ENCODE measurements at regions not wholly inside any gene's neighbourhood (a gene's known extent, or its start where the extent isn't known, plus 50 kb on each side); places are given as distances from the start of the nearest gene placed in this dataset.

GRCh38 chr20:22303523-22303922 is 280.8 kb downstream of the FOXA2 start (continued):
- no peak for TF ChIP-seq ZNF407 (IDR thresholded peaks at IDR 0.05; ENCODE audit: low read depth)
- no peak for TF ChIP-seq HSF4 (CRISPR knock-in tag; IDR thresholded peaks at IDR 0.05; ENCODE audit: borderline replicate concordance)
- TF ChIP-seq USF2 (CRISPR knock-in tag; IDR thresholded peaks at IDR 0.05): peak; percentile 34
- no peak for TF ChIP-seq ARID3B (CRISPR knock-in tag; IDR thresholded peaks at IDR 0.05; ENCODE audit: borderline replicate concordance)
- no peak for TF ChIP-seq IRF9 (tag; IDR thresholded peaks at IDR 0.05)
- TF ChIP-seq CHAMP1 (IDR thresholded peaks at IDR 0.05): no peak
- no peak for TF ChIP-seq CREB3 (tag; conservative IDR thresholded peaks at IDR 0.05; ENCODE audit: low read depth)
- TF ChIP-seq ZNF165 (CRISPR knock-in tag; IDR thresholded peaks at IDR 0.05; ENCODE audit: borderline replicate concordance): no peak
- peak; percentile 36 to 90 for TF ChIP-seq E2F6 (IDR thresholded peaks at IDR 0.05; ENCODE audit: borderline replicate concordance in 1 of 2, extremely low read depth in 1 of 2, insufficient read depth in 1 of 2, insufficient read length in 1 of 2, low read depth in 1 of 2, low read length in 1 of 2, poor library complexity in 1 of 2, severe bottlenecking in 1 of 2)
- TF ChIP-seq HDAC3 (IDR thresholded peaks at IDR 0.05; ENCODE audit: borderline replicate concordance, partially characterized antibody): no peak

Data from K562 (cell line).